ENCODE measurements at regions not wholly inside any gene's neighbourhood (a gene's known extent, or its start where the extent isn't known, plus 50 kb on each side); places are given as distances from the start of the nearest gene placed in this dataset.

GRCh38 chr4:132266374-132266773 lies 882.7 kb upstream of the PCDH10 start:
- TF ChIP-seq ZBTB33 (IDR thresholded peaks at IDR 0.05; ENCODE audit: extremely low read depth, insufficient replicate concordance, low read length) (no peak), YY1 (IDR thresholded peaks at IDR 0.05; ENCODE audit: extremely low read depth, insufficient replicate concordance, low read depth, low read length) (no peak), ELF1 (IDR thresholded peaks at IDR 0.05; ENCODE audit: borderline replicate concordance, low read depth) (no peak)
- TF ChIP-seq, protein P1, sequence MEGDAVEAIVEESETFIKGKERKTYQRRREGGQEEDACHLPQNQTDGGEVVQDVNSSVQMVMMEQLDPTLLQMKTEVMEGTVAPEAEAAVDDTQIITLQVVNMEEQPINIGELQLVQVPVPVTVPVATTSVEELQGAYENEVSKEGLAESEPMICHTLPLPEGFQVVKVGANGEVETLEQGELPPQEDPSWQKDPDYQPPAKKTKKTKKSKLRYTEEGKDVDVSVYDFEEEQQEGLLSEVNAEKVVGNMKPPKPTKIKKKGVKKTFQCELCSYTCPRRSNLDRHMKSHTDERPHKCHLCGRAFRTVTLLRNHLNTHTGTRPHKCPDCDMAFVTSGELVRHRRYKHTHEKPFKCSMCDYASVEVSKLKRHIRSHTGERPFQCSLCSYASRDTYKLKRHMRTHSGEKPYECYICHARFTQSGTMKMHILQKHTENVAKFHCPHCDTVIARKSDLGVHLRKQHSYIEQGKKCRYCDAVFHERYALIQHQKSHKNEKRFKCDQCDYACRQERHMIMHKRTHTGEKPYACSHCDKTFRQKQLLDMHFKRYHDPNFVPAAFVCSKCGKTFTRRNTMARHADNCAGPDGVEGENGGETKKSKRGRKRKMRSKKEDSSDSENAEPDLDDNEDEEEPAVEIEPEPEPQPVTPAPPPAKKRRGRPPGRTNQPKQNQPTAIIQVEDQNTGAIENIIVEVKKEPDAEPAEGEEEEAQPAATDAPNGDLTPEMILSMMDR (IDR thresholded peaks at IDR 0.05 in 2 of 3, conservative IDR thresholded peaks at IDR 0.05 in 1 of 3; ENCODE audit: borderline replicate concordance in 1 of 3, insufficient read depth in 1 of 3, low read depth in 2 of 3, low read length in 2 of 3), result no peak
